ENCODE measurements at regions not wholly inside any gene's neighbourhood (a gene's known extent, or its start where the extent isn't known, plus 50 kb on each side); places are given as distances from the start of the nearest gene placed in this dataset.
"Not testable (repeated sequence)": the region's sequence is repeated elsewhere in the genome, so short reads cannot be mapped to it uniquely, and the experiment has no call there.

DNA sequence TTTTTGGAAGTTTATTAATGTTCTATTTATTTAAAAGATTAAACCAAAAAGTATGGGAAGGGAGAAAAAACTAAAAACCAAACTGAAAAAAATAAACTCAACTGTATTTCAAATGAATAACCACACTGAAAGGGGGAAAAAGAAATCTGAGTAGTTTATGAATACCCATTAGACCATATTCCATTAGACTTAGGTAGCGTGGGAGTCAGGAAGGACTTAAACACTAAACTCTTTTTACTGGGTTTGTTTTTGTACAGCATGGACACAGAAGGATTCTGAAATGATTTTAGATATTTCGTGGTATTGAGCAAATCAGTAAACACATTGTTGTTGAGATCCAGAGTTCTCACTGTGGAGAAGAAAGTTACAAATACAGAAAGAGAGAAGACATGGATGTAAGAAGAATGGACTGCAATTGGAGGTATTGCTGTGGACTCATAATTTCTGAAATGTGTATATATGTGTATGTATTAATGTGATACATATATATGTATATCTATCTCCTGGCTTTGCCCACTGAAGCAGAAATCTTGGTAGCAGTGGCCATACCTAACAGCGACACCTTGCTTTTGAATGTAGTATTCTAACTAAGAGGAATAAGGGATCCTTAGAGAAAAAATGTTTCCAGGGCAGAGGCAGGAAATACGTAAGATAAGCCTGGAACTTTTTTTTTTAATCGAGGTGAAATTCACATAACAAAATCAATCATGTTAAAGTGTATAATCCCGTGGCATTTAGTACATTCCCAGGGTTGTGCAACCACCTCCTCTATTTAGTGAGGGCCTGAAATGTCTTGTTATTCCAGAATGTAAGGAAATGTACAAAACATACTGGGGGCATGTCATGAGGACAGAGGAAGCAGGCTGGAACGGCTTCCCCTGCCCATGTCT, 228.8 kb downstream of the SMARCA2 start:
- DNase-seq (ENCODE audit: low read depth in 2 of 2), result no peak

- no peak for DNase-seq (ENCODE audit: low read depth in 2 of 2)
Observed at GRCh38 chr9:2247340-2247739, 232.2 kb downstream of the SMARCA2 start.

GRCh38 chr9:2248768-2249265, 233.7 kb downstream of the SMARCA2 start:
- no peak for DNase-seq (ENCODE audit: low read depth in 2 of 2)

DNA sequence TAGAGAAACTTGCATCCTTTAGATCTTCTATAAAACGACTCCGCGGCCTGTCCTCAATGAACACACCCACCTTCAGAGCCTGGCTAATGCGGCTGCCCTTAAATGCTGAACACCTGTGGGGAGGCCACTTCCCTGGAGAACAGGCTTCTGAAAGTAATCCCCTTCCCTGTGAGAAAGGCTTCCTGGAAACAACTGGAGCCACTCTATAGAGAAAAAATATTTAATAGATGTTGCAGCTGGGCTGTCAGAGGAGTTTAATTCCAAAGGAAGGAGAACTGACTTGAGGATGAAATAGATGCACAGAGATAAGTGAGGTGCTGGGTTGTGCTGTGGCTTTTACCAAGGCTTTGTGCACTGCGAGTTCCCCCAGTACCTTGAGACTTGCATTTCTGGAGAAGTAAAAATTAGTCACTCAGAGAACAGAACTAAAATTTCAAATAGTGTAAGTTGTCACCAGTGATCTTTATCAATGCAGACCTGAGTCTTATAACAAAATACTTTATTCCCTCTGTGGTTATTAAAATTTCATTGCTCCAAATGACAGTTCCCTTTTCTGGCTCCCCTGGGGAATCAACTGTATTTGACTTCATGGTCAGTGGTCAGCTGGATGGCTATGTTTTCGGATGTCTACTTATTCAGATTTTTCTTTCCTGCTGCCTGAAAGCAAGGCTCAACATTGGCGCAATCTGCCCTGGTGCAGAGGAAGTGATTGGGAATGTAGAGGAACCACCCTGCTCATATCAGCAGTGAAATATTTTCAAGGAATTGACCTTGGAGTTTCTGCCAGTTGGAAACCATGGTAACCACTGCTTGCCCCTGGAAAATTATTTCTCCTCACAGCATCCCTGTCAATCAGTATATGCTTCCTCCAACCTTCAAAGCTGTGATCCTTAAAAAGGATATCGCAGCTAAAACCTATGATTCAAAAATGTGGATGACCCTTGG, 238.8 kb downstream of the SMARCA2 start:
- no peak for DNase-seq (ENCODE audit: low read depth in 2 of 2)

- DNase-seq (ENCODE audit: low read depth in 2 of 2), result no peak
Observed at GRCh38 chr9:2255128-2255527, 240.0 kb downstream of the SMARCA2 start.

GRCh38 chr9:2257248-2257929, 242.2 kb downstream of the SMARCA2 start:
- DNase-seq (ENCODE audit: low read depth in 2 of 2), result no peak

DNA sequence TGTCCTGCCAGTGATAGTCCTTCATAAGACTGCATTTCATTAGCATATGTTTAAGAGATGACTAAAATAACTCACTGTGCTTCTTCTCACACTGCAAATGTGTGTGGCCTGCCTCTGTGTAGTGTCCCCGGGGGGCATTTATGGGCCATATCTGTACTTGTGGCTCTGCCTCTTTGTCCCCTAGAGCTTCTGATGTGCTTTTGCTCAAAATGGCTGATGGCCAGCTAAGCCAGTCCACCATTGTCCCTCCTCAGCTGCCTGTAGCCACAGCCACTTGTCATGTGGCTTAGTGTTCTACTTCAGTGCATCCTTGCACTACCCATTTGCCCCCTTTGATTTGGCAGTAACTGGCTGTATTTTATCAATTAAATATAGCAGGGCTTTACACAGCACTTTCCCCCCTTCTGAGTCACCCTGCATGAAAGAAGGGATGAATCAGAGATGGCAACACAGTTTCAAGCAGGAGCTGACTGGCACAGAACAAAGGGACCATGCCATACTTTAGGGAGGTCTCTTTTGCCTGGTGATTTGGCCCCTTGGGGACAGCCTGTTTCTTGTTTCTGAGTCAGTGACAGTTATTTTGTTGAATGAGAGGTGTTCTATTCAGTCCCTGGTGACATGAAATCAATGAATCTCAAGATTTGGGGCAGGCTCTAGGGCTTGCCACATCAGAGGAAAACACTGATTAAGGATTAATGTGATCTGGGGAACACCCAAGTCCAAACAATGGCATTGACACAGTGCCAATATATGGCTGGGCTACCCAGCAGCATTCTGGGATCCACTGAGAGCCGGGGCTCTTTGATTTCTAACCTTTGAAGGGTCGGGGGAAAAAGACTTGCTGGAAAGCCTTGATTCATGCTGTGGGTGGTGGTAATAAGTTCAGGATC, 245.5 kb downstream of the SMARCA2 start:
- no peak for DNase-seq (ENCODE audit: low read depth in 2 of 2)

- DNase-seq (ENCODE audit: low read depth in 2 of 2), result no peak
Observed at GRCh38 chr9:2261421-2262103, 246.4 kb downstream of the SMARCA2 start.

GRCh38 chr9:2262386-2263071, 247.4 kb downstream of the SMARCA2 start:
- DNase-seq (ENCODE audit: low read depth in 2 of 2), result no peak

DNA sequence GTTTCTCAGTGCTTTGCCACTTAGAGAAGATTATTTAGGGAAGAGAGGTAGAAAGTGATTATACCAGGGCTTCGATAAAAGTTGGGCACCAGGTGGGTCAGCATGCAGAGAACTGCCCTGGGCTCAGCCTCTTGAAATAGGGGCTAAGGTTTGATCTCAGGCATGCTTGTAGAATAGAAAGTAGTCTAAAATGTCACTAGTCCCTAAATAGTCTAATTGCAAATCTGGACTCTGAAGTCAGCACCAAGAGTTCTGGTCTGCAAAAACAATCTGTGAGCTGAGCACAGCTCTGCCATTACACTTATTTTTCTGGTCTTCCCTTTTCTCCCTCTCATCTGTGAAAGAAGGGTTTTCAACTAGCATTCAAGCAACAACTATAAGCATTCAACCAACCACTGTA, 248.0 kb downstream of the SMARCA2 start:
- DNase-seq (ENCODE audit: low read depth in 2 of 2), result no peak

DNA sequence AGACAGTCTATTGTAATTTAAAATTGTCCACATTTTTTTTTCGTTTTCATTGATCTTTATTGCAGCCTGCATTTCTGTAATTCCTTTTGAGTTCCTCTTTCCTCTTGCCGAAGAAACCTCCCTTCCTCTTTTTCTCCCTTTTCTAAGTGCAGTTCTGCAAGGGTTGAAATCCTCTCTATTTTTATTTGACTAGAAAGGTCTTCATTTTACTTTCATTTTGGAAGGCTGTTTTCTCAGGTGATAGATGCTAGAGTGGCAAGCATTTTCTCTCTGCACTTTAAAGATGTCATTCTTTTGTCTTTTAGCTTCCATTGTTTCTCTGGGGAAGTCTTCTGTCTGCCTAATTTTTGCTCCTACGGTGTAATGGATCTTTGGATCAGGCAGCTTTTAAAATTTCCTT, 248.5 kb downstream of the SMARCA2 start:
- DNase-seq (ENCODE audit: low read depth in 2 of 2), result no peak

GRCh38 chr9:2264081-2264480, 248.9 kb downstream of the SMARCA2 start:
- no peak for DNase-seq (ENCODE audit: low read depth in 2 of 2)

DNA sequence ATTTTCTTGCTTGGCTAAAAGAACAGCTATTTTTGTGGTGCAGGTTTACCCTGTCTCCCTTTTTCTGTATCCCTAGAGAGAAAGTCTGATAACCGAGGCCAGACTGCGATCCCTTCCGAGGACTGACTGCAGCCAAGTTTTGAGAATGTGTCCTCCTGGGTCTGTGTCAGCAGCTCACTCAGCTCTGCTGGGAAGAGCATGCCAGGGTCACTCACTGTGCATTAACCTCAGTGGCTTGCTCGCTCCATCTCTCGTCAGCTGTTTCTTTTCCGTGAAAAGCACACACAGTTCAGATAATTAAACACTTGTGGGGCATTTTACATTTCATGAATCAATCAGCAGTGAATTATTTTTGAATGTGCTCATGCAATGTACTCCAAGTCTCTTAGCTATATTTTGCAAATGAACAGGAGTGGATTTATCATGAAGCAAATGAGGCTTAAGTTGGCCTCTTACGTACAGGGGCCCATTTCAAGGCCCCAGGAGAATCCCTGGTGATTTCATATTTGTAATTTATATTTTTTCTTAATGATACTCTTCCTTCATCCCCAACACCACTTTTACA, 252.1 kb downstream of the SMARCA2 start:
- DNase-seq (ENCODE audit: low read depth in 2 of 2), result peak in 1 of 2 donors; percentile 8

GRCh38 chr9:2269778-2270177, 254.6 kb downstream of the SMARCA2 start:
- DNase-seq (ENCODE audit: low read depth in 2 of 2), result no peak

- no peak for DNase-seq (ENCODE audit: low read depth in 2 of 2)
Observed at GRCh38 chr9:2270565-2270964, 255.4 kb downstream of the SMARCA2 start.

- peak; percentile 15 to 78 for DNase-seq (ENCODE audit: low read depth in 2 of 2)
Observed at GRCh38 chr9:2271426-2271825, 256.3 kb downstream of the SMARCA2 start.

DNA sequence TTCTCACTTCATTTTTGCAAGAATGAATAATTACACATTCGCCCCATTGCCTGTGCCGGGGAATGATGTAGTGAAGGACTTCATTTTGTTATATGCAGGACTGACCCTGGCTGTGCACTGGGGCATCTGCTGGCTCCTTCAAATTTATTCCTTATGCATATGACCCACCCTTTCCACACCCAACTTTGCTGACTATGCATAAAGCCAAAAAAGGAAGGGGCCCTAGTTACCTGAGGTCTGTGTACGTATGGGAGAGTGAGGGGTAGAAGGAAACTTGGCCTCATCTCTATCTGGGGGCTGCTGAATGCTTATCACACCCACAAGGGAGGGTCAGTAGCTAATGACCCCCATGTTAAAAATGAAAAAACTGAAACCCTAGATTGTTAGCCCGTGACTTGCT, 259.6 kb downstream of the SMARCA2 start:
- DNase-seq (ENCODE audit: low read depth in 2 of 2), result no peak

DNA sequence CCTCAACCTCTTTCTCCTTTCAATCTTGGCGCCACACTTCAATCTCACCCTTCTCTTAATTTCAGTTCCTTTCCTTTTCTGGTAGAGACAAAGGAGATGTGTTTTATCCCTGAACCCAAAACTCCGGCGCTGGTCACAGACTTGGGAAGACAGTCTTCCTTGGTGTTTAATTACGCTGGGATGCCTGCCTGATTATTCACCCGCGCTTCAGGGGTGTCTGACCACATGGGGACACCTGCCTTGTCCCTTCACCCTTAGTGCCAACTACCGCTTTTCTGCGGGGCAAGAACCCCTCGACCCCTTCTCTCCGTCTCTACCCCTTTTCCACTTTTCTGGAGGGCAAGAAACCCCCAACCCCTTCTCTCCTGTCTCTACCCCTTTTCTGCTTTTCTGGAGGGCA, 261.1 kb downstream of the SMARCA2 start:
- no peak for DNase-seq (ENCODE audit: low read depth in 2 of 2)

DNA sequence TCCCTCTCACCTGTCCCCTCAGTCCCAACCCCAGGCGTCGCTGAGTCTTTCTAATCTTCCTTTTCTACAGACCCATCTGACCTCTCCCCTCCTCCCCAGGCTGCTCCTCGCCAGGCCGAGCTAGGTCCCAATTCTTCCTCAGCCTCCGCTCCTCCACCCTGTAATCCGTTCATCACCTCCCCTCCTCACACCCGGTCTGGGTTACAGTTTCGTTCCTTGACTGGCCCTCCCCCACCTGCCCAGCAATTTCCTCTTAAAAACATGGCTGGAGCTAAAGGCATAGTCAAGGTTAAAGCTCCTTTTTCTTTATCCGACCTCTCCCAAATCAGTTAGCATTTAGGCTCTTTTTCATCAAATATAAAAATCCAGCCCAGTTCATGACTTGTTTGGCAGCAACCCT, 262.0 kb downstream of the SMARCA2 start:
- DNase-seq (ENCODE audit: low read depth in 2 of 2), result not testable (repeated sequence)
